NK-92 (cell line): ENCODE measurements at regions not wholly inside any gene's neighbourhood (a gene's known extent, or its start where the extent isn't known, plus 50 kb on each side); places are given as distances from the start of the nearest gene placed in this dataset.
"Not testable (repeated sequence)": the region's sequence is repeated elsewhere in the genome, so short reads cannot be mapped to it uniquely, and the experiment has no call there.

ENCODE experiments used
- DNase-seq: peaks from one replicate; lab custom pipeline; 2025; ENCODE audit not compliant: unreplicated experiment; lab: John Stamatoyannopoulos, UW

GRCh38 chr2:176997792-176998169 is 214.8 kb upstream of the HNRNPA3 start:
- no peak for DNase-seq

GRCh38 chr2:176999301-176999700 is 213.3 kb upstream of the HNRNPA3 start:
- no peak for DNase-seq

GRCh38 chr2:177000061-177000714 is 212.4 kb upstream of the HNRNPA3 start:
- DNase-seq, result no peak

GRCh38 chr2:177000715-177001072 is 211.9 kb upstream of the HNRNPA3 start:
- DNase-seq, result no peak

- no peak for DNase-seq
These were observed 211.3 kb upstream of the HNRNPA3 start for GRCh38 chr2:177001334-177001733.

- no peak for DNase-seq
These were observed 209.6 kb upstream of the HNRNPA3 start for GRCh38 chr2:177002983-177003382.

GRCh38 chr2:177007726-177008125 is 204.9 kb upstream of the HNRNPA3 start:
- not testable (repeated sequence) for DNase-seq

GRCh38 chr2:177008662-177009061 is 203.9 kb upstream of the HNRNPA3 start:
- not testable (repeated sequence) for DNase-seq

- no peak for DNase-seq
These were observed 202.4 kb upstream of the HNRNPA3 start for GRCh38 chr2:177010146-177010545.

GRCh38 chr2:177010861-177011260 is 201.7 kb upstream of the HNRNPA3 start:
- DNase-seq, result no peak

- DNase-seq, result no peak
These were observed 197.6 kb upstream of the HNRNPA3 start for GRCh38 chr2:177014946-177015345.

GRCh38 chr2:177015356-177015923 is 197.2 kb upstream of the HNRNPA3 start:
- no peak for DNase-seq

GRCh38 chr2:177020524-177021119 is 192.0 kb upstream of the HNRNPA3 start:
- no peak for DNase-seq

- DNase-seq, result no peak
These were observed 190.8 kb upstream of the HNRNPA3 start for GRCh38 chr2:177021706-177022343.

- DNase-seq, result no peak
These were observed 187.8 kb upstream of the HNRNPA3 start for GRCh38 chr2:177024765-177025164.

- no peak for DNase-seq
These were observed 186.3 kb upstream of the HNRNPA3 start for GRCh38 chr2:177026253-177026652.

- DNase-seq, result no peak
These were observed 185.6 kb upstream of the HNRNPA3 start for GRCh38 chr2:177026956-177027355.

GRCh38 chr2:177028296-177028695 is 184.3 kb upstream of the HNRNPA3 start:
- no peak for DNase-seq

- DNase-seq, result no peak
These were observed 183.5 kb upstream of the HNRNPA3 start for GRCh38 chr2:177029075-177029474.

GRCh38 chr2:177029501-177029900 is 183.1 kb upstream of the HNRNPA3 start:
- DNase-seq, result no peak

- DNase-seq, result no peak
These were observed 182.7 kb upstream of the HNRNPA3 start for GRCh38 chr2:177029901-177030300.

GRCh38 chr2:177030451-177031105 is 182.0 kb upstream of the HNRNPA3 start:
- DNase-seq, result no peak
